ENCODE measurements at regions not wholly inside any gene's neighbourhood (a gene's known extent, or its start where the extent isn't known, plus 50 kb on each side); places are given as distances from the start of the nearest gene placed in this dataset.

- DNase-seq (ENCODE audit: low read depth): no peak
Observed at GRCh38 chr2:225971433-225971832, 571.9 kb downstream of the NYAP2 start.

- no peak for DNase-seq (ENCODE audit: low read depth)
Observed at GRCh38 chr2:225948903-225949302, 549.4 kb downstream of the NYAP2 start.

DNA sequence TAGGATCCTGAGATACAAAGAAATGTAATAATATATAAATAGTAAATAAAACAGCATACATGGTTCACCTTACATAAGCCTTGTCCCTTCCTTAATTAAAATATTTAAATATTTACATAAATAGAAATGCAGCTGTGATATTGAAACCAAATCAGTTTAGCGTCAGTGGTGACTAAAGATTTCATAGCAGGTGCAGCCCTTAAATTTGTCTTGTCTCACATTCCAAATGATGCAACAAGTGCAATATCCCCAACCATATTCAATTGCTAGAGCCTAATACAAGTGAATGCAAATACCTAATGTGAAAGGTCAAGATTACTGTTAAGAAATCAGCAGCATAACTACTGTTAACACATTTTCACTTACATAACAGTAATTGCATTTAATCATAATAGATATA, 539.5 kb downstream of the NYAP2 start:
- DNase-seq (ENCODE audit: low read depth): no peak

- peak; percentile 46 for DNase-seq (ENCODE audit: low read depth)
Observed at GRCh38 chr2:225937625-225938187, 538.2 kb downstream of the NYAP2 start.

DNA sequence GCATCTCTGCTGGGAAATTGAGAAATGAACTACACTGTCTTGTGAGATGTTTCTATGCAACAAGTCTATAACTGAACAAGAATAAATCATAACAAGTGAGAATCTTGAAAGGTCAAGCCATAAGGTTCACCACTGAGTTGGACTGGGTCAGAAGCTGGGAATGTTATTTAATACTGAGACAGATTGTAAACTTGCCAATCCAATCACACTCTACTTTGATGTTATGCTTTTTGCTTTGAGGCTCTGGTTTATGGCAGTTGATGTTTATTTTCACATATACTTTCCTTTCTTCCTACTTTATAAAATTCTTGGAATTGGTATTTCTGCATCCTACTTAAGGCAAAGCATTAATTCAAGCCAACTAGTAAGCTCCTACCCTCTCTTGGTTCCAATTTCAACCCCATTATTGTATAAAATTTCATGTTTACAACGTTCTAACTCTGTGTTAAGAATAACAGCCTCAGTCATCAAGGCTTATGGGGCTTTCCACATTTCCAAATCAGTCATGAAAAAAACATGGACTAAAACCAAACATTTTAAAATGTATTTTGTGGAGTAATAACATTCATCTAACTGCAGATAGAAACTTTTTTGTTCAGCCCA, 533.4 kb downstream of the NYAP2 start:
- DNase-seq (ENCODE audit: low read depth): peak; percentile 3

DNA sequence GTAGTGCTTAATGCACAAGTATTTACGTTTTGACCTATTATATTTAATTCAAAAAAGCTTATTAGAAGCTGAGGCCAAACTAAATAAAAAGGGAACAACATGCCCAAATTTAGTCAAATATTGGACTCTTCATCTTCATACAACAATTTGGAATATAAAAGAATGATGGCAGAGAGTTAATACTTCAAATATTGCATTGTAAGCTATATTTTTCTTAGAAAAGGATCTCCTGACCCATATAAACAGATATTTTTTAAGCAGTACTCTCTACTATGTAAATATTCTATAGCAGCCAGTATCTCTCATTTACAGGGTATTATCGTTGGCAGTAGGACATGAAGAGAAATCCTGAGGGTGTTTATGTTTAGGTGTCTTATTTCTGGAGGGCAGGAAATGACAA, 531.2 kb downstream of the NYAP2 start:
- DNase-seq (ENCODE audit: low read depth): peak; percentile 12

- DNase-seq (ENCODE audit: low read depth): peak; percentile 55
Observed at GRCh38 chr2:225920621-225921220, 521.2 kb downstream of the NYAP2 start.

DNA sequence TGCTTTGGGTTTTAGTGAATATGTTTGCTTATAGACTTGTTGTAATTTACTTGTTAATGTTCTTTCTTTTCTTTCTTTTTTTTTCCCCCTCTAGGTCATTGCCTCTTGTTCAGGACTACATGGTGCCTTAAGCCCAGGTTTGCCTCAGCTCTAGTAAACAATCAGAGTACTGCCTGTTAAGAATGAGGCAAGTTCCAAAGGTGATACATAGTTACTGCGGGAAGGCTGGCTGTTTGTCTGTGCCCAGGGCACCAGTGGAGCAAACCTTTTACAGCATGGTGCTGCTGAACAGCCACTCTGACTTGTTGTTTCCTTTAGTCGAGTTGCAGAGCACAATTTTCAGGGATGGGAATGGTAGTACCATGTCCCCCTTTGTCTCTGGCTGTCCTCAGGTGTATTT, 517.2 kb downstream of the NYAP2 start:
- no peak for DNase-seq (ENCODE audit: low read depth)

DNA sequence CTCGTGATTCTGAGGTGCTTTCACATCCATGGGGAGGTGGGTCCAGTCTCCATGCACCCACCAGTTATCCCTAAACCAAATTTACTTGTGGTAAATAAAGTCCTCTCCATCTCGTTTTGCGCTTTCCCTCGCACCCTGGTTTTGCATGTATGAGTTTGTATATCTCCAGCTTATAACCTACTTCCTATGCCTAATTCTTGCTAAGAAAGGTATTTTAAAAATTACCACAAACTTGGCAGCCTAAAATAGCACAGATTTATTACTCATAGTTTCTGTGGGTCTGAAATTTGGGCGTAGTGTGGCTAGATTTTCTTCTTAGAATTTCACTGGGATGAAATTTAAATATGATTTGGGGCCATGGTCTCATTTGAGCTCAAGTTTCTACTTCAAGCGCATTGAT, 511.5 kb downstream of the NYAP2 start:
- no peak for DNase-seq (ENCODE audit: low read depth)

GRCh38 chr2:225895126-225895525, 495.6 kb downstream of the NYAP2 start:
- peak; percentile 39 for DNase-seq (ENCODE audit: low read depth)

- peak; percentile 83 for DNase-seq (ENCODE audit: low read depth)
Observed at GRCh38 chr2:225894236-225894980, 494.9 kb downstream of the NYAP2 start.

GRCh38 chr2:225893151-225893550, 493.6 kb downstream of the NYAP2 start:
- peak; percentile 4 for DNase-seq (ENCODE audit: low read depth)

DNA sequence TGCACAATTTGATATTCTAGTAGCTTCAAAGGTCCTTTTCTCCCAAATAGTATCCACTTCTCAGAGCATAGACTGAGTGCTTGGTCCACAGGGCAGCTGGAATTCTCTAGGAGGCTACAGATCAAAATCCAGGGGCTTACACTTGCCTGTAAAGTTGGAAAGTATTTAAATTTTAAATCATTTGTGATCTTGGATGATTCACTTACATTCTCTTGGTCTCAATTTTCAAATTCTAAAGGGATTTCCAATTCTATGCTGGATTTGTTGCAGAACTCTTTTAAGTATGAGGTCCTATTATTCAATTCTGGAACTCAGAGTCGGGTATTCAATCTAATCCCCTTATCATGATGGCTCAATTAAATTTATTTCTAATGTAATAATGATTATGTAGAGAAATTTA, 492.3 kb downstream of the NYAP2 start:
- DNase-seq (ENCODE audit: low read depth): no peak

DNA sequence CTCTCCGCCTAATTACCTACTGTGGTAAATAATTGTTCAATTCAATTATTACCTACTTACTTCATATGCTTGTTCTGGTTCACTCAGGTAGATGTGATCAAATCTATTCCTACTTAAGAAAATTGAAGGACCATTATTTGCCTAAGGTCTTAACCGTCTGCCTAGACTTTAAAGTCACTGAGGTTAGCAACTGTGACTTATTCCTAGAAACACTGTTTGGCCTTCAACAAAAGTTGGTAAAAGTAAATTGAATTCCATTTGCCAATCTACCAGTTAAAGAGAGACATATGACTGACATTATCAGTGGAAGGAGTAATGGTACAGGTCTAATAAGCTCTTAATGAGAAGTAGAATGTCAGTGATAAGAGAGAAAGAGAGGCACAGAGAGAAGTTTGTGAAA, 491.5 kb downstream of the NYAP2 start:
- DNase-seq (ENCODE audit: low read depth): no peak

DNA sequence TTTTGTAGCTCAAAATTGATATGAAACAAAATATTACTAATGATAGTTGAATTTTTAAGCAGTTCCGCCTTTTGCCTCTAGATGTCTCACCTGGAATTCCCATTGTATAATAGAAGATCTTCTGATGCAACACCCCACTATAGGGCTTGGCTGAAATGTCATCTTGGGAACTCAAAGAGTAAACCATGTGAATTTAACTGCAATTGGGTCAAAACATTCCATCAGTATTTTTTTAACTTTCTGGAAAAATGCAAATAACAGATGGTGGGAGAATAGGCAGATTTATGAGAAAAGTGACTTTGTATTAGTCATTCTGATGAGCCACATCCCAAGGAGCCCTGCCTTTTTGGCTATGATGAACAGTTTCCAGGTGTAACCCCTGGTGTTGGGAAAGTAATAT, 489.9 kb downstream of the NYAP2 start:
- DNase-seq (ENCODE audit: low read depth): peak; percentile 90

GRCh38 chr2:225867071-225867470, 467.6 kb downstream of the NYAP2 start:
- DNase-seq (ENCODE audit: low read depth): peak; percentile 3

GRCh38 chr2:225865468-225865867, 466.0 kb downstream of the NYAP2 start:
- peak; percentile 31 for DNase-seq (ENCODE audit: low read depth)

- DNase-seq (ENCODE audit: low read depth): no peak
Observed at GRCh38 chr2:225864394-225864793, 464.9 kb downstream of the NYAP2 start.

DNA sequence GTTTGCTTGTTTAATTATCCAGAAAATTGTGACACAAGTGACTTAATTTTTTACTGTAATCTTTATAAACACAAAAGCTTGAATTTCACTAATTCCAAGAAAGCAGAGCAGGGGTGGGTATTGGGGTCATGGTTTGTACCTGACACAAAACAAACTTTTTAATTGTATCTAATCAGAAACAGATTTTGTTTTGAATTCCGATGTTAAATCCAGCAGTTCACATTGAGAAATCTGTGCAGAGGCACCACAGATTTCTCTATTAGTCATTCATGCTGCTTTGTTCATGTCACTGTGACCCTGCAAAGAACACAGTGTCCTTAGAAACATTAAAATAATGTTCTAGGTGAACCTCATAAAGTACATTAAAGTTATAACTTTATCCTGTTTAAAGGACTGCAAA, 443.4 kb downstream of the NYAP2 start:
- peak; percentile 48 for DNase-seq (ENCODE audit: low read depth)

GRCh38 chr2:225841314-225841713, 441.8 kb downstream of the NYAP2 start:
- no peak for DNase-seq (ENCODE audit: low read depth)

GRCh38 chr2:225837328-225837727, 437.8 kb downstream of the NYAP2 start:
- no peak for DNase-seq (ENCODE audit: low read depth)

- DNase-seq (ENCODE audit: low read depth): no peak
Observed at GRCh38 chr2:225824748-225825449, 425.4 kb downstream of the NYAP2 start.

DNA sequence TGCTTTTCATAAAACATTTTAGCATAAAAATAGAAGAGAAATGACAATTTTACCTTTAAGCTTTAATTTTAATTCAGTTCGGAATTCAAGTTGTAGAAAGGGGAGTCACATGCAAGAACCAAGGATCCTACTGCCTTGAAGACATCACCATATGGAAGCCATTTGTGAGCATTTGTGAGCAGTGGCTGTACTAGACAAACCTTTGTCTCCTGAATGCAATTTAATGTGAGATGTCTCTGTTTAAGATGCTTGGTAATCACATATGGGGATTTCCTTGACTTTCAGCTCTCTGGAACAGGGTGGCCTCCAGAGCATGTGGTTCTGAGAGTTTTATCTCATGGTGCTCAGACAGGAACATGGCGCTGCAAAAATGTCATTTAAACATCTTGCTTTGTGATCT, 421.8 kb downstream of the NYAP2 start:
- no peak for DNase-seq (ENCODE audit: low read depth)
